ENCODE measurements at regions not wholly inside any gene's neighbourhood (a gene's known extent, or its start where the extent isn't known, plus 50 kb on each side); places are given as distances from the start of the nearest gene placed in this dataset.
A peak's percentile ranks its signal among the peaks of the same experiment; 100 is the strongest.

- DNase-seq: no peak
- ATAC-seq: peak; percentile 67 to 85 (median 75)
- TF ChIP-seq POLR2A (IDR thresholded peaks at IDR 0.05) (no peak), CTCF (IDR thresholded peaks at IDR 0.05) (peak; percentile 63 to 91 (median 74))
- H3K36me3 ChIP-seq: no peaks in the 10 kb centered on the region
- H3K27me3 ChIP-seq: no peaks in the 10 kb centered on the region
- H3K27ac ChIP-seq: no peak overlapping the region
- intact Hi-C loops (cut with DNase I): loop anchor here (10.0 kb wide), 2 partner anchors 118 to 338 kb away; no protein-coding TSS in a partner anchor
- 6% methylated on average over 2 of the region's 2 CpGs for WGBS (ENCODE audit: insufficient coverage, low coverage, low lambda C conversion rate, missing lambda C conversion rate)
- H3K4me3 ChIP-seq: no peak overlapping the region
- no peaks in the 10 kb centered on the region for H3K4me1 ChIP-seq
- no peaks in the 10 kb centered on the region for H3K9me3 ChIP-seq
Observed at GRCh38 chr3:159252772-159253384, 451.0 kb downstream of the MFSD1 start.

GRCh38 chr3:159253860-159254259 lies 452.0 kb downstream of the MFSD1 start:
- Histone ChIP-seq H3K4me1 (no peaks in the 10 kb centered on the region), H3K27ac (no peak overlapping the region), H3K9me3 (no peaks in the 10 kb centered on the region), H3K36me3 (no peaks in the 10 kb centered on the region), H3K27me3 (no peaks in the 10 kb centered on the region), H3K4me3 (no peak overlapping the region)
- intact Hi-C loops (cut with DNase I): loop anchor here (10.0 kb wide), 2 partner anchors 119 to 339 kb away; no protein-coding TSS in a partner anchor
- no peak for DNase-seq
- WGBS (ENCODE audit: insufficient coverage, low coverage, low lambda C conversion rate, missing lambda C conversion rate): 57% methylated on average over 1 of the region's 1 CpG
- TF ChIP-seq POLR2A (IDR thresholded peaks at IDR 0.05): no peak
- no peak for TF ChIP-seq CTCF (IDR thresholded peaks at IDR 0.05)
- no peak for ATAC-seq

- WGBS (ENCODE audit: insufficient coverage, low coverage, low lambda C conversion rate, missing lambda C conversion rate): 52% methylated on average over 4 of the region's 4 CpGs
- H3K27ac ChIP-seq: no peak overlapping the region
- H3K36me3 ChIP-seq: no peaks in the 10 kb centered on the region
- no peak for TF ChIP-seq POLR2A (IDR thresholded peaks at IDR 0.05)
- no peak for TF ChIP-seq CTCF (IDR thresholded peaks at IDR 0.05)
- no peaks in the 10 kb centered on the region for H3K4me1 ChIP-seq
- no peaks in the 10 kb centered on the region for H3K9me3 ChIP-seq
- H3K27me3 ChIP-seq: no peaks in the 10 kb centered on the region
- DNase-seq (no peak), ATAC-seq (no peak)
- intact Hi-C loops (cut with DNase I): loop anchor here (5.0 to 10.0 kb wide), 3 partner anchors 123 to 416 kb away; no protein-coding TSS in a partner anchor
- no peak overlapping the region for H3K4me3 ChIP-seq
Observed at GRCh38 chr3:159257954-159258353, 456.1 kb downstream of the MFSD1 start.

GRCh38 chr3:159258934-159259333 lies 457.1 kb downstream of the MFSD1 start:
- 48% methylated on average over 2 of the region's 2 CpGs for WGBS (ENCODE audit: insufficient coverage, low coverage, low lambda C conversion rate, missing lambda C conversion rate)
- ATAC-seq: no peak

More at GRCh38 chr3:159258934-159259333, 457.1 kb downstream of the MFSD1 start:
- no peaks in the 10 kb centered on the region for H3K36me3 ChIP-seq
- H3K27me3 ChIP-seq: no peaks in the 10 kb centered on the region
- TF ChIP-seq CTCF (IDR thresholded peaks at IDR 0.05) (no peak), POLR2A (IDR thresholded peaks at IDR 0.05) (no peak)
- no peak overlapping the region for H3K27ac ChIP-seq
- intact Hi-C loops (cut with DNase I): loop anchor here (5.0 to 10.0 kb wide), 3 partner anchors 124 to 417 kb away; no protein-coding TSS in a partner anchor
- no peaks in the 10 kb centered on the region for H3K9me3 ChIP-seq
- no peak overlapping the region for H3K4me3 ChIP-seq
- no peak for DNase-seq
- H3K4me1 ChIP-seq: no peaks in the 10 kb centered on the region
